ENCODE measurements at regions not wholly inside any gene's neighbourhood (a gene's known extent, or its start where the extent isn't known, plus 50 kb on each side); places are given as distances from the start of the nearest gene placed in this dataset.

- no peak for TF ChIP-seq CTCF (IDR thresholded peaks at IDR 0.05; ENCODE audit: borderline replicate concordance, extremely low read depth, low read length, poor library complexity, severe bottlenecking)
- no peak for TF ChIP-seq EZH2 (IDR thresholded peaks at IDR 0.05; ENCODE audit: borderline replicate concordance, low read depth, low read length, severe bottlenecking)
Observed at GRCh38 chr2:139080244-139080643, 300.1 kb upstream of the NXPH2 start.

Data from DND-41 (cell line).